ENCODE measurements at regions not wholly inside any gene's neighbourhood (a gene's known extent, or its start where the extent isn't known, plus 50 kb on each side); places are given as distances from the start of the nearest gene placed in this dataset.

GRCh38 chr1:234772345-234773147 lies 162.6 kb upstream of the IRF2BP2 start:
- intact Hi-C loops (cut with DNase I) = no loop called here
- peak overlapping the region in 2 of 3 donors; percentile 27 to 41 for H3K27ac ChIP-seq

DNA sequence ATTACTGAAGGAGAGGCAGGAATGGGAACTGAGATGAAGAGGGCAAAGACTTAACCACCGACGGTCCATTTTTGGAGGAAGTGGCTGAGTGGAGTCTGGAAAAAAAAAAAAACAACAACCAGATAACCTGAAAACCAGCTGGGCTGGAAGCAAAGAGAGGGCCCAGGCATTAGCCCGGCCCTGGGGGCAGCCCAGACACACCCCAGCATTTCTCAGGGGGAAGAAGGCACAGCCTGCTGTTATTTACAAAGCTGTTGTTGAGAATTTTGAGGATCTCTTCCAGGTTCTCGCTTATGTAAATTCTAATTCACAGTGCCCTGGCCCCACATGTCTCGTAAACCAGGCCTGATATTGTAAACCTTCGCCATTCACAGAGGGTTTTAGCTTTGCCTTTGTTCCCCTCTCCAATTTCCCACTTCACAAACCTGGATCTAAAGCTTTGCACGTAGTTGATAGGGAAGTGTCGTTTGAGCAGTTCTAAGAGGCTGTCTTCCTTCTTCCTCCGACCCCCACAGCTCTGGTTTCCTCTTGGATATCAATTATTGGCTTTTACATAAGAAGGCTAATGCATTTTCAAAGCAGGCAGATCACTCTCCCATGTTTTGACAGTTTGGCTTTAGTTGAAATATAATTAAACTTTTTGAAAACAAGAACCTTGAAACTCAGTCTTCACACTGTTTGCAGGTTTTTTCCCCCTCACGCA lies 161.8 kb upstream of the IRF2BP2 start:
- H3K4me1 ChIP-seq = peaks cover 0 to 5% (median 0%) of the 10 kb centered on the region in 4 donors
- no peak overlapping the region for H3K4me3 ChIP-seq
- no peak for TF ChIP-seq POLR2A (IDR thresholded peaks at IDR 0.05)
- TF ChIP-seq CTCF (IDR thresholded peaks at IDR 0.05) = no peak
- peak overlapping the region in 1 of 3 donors; percentile 26 for H3K27ac ChIP-seq
- no peaks in the 10 kb centered on the region for H3K27me3 ChIP-seq
- peak in 2 of 4 donors; percentile 10 to 11 for ATAC-seq
- intact Hi-C loops (cut with DNase I) = no loop called here
- H3K36me3 ChIP-seq = no peaks in the 10 kb centered on the region
- DNase-seq = no peak
- WGBS (ENCODE audit: insufficient coverage, low coverage, low lambda C conversion rate, missing lambda C conversion rate) = 43% methylated on average over 9 of the region's 10 CpGs
- H3K9me3 ChIP-seq = no peaks in the 10 kb centered on the region

More at GRCh38 chr1:234772345-234773147, 162.6 kb upstream of the IRF2BP2 start:
- peak; percentile 64 to 83 (median 72) for ATAC-seq
- DNase-seq = peak in 1 of 3 donors; percentile 67
- Histone ChIP-seq H3K27me3 (no peaks in the 10 kb centered on the region), H3K4me3 (no peak overlapping the region), H3K4me1 (peaks cover 0 to 5% (median 0%) of the 10 kb centered on the region in 4 donors), H3K9me3 (no peaks in the 10 kb centered on the region), H3K36me3 (no peaks in the 10 kb centered on the region)
- WGBS (ENCODE audit: insufficient coverage, low coverage, low lambda C conversion rate, missing lambda C conversion rate) = 29% methylated on average over 20 of the region's 22 CpGs
- TF ChIP-seq CTCF (IDR thresholded peaks at IDR 0.05) = no peak
- TF ChIP-seq POLR2A (IDR thresholded peaks at IDR 0.05) = no peak

DNA sequence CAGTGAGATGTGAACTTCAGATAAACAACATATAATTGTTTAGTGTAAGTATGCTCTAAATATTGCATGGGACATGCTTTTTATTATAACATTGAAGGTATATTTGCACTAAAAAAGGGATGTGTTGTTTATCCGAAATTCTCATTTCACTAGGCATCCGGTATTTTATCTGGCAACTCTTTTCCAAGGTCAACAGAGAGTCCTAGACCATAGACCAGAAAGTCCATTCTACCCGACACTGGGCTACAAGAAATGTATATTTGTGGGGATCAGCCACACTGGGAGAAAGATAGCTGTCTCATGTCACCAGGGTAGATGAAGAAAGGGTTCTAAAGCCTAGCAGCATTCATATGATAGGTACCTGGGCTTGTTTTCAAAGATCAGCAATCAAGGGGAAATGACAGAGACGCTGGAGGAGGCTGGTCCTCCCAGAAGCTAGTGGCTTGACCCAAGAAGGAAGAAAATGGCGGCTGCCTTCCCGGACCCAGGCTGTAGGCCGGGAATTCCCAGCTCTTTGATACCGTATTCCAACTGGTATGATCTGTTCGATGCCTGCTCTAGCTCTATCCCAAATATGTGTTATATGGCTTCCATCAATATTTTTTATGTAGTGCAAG lies 161.1 kb upstream of the IRF2BP2 start:
- Histone ChIP-seq H3K27me3 (no peaks in the 10 kb centered on the region), H3K27ac (no peak overlapping the region), H3K36me3 (no peaks in the 10 kb centered on the region), H3K4me3 (no peak overlapping the region), H3K4me1 (peaks cover 0 to 5% (median under 1%) of the 10 kb centered on the region in 4 donors), H3K9me3 (no peaks in the 10 kb centered on the region)
- TF ChIP-seq POLR2A (IDR thresholded peaks at IDR 0.05) (no peak), CTCF (IDR thresholded peaks at IDR 0.05) (no peak)
- DNase-seq = no peak
- 94% methylated on average over 5 of the region's 9 CpGs for WGBS (ENCODE audit: insufficient coverage, low coverage, low lambda C conversion rate, missing lambda C conversion rate)
- ATAC-seq = no peak
- intact Hi-C loops (cut with DNase I) = no loop called here

DNA sequence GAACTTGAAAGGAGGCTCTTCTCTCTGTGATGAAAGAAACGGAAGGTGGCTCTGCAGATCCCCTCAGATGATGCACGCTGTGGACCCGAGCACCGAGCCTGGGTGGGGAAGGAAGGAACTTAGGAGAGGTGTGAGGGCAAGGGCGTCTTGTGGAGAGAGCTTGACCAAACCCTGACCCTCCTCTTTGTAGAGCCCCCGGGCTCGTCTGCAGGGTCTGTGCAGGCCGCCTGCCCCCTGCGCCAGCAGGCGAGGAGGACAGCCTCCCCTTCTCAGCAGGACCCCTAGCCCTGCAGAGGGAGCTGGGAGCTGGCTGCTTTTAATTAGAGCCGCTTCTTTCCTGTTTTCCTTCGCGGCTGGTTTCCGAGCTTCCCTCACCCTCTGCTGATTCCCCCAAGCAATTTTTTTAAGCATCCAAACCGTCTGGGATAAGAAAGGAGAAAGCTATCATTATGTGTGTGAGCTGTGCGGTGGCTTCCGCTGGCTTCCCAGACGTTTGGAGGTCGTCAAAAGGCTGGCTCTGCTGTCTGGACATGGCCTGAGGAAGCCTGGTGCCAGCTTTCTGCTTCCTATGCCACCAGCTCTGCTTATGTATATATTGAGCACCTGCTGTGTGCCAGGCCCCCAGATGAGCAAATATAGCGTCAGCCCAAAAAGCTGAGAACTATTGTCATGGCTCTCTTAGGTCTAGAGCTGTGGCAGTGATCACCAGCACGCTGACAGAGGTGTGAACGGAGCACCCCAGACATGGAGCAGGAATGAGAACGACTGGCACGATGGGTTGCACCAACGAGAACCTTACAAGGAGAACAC lies 160.2 kb upstream of the IRF2BP2 start:
- no peak for TF ChIP-seq CTCF (IDR thresholded peaks at IDR 0.05)
- TF ChIP-seq POLR2A (IDR thresholded peaks at IDR 0.05) = no peak
- Histone ChIP-seq H3K4me3 (no peak overlapping the region), H3K36me3 (no peaks in the 10 kb centered on the region), H3K27ac (no peak overlapping the region), H3K27me3 (no peaks in the 10 kb centered on the region), H3K9me3 (no peaks in the 10 kb centered on the region), H3K4me1 (peaks cover 0 to 7% (median 3%) of the 10 kb centered on the region in 4 donors)
- DNase-seq (peak in 1 of 3 donors; percentile 39), ATAC-seq (no peak)
- WGBS (ENCODE audit: insufficient coverage, low coverage, low lambda C conversion rate, missing lambda C conversion rate) = 86% methylated on average over 7 of the region's 25 CpGs
- intact Hi-C loops (cut with DNase I) = no loop called here
